BLaER1 treated with 17β-estradiol and CSF1 and Interleukin-3, amounts not matched to agents 10 nM and 100 nM (cell line): ENCODE measurements at regions not wholly inside any gene's neighbourhood (a gene's known extent, or its start where the extent isn't known, plus 50 kb on each side); places are given as distances from the start of the nearest gene placed in this dataset.
A peak's percentile ranks its signal among the peaks of the same experiment; 100 is the strongest.
"Not testable (repeated sequence)": the region's sequence is repeated elsewhere in the genome, so short reads cannot be mapped to it uniquely, and the experiment has no call there.

Experiments
- H3K27ac ChIP-seq, 11 experiments: shearing (Covaris generic); formaldehyde crosslinking; 2 replicates each; pipeline ENCODE4 v1.8.1; 2022
- H3K27me3 ChIP-seq, 11 experiments: shearing (Covaris generic); formaldehyde crosslinking; 2 replicates each; pipeline ENCODE4 v1.8.1; 2022
- H3K36me3 ChIP-seq, 11 experiments: shearing (Covaris generic); formaldehyde crosslinking; 2 replicates each; pipeline ENCODE4 v1.8.1; 2022
- H3K4me1 ChIP-seq, 10 experiments: shearing (Covaris generic); formaldehyde crosslinking; 2 replicates each; pipeline ENCODE4 v1.8.1; 2022
- H3K4me2 ChIP-seq, 11 experiments: shearing (Covaris generic); formaldehyde crosslinking; 2 replicates each; pipeline ENCODE4 v1.8.1; 2022
- H3K4me3 ChIP-seq, 10 experiments: shearing (Covaris generic); formaldehyde crosslinking; 2 replicates each; pipeline ENCODE4 v1.8.1; 2022
- H3K9ac ChIP-seq, 11 experiments: shearing (Covaris generic); formaldehyde crosslinking; 2 replicates each; pipeline ENCODE4 v1.8.1; 2022
- H3K9me3 ChIP-seq, 11 experiments: shearing (Covaris generic); formaldehyde crosslinking; replicated peaks in 1 of 11; 2 replicates each; pipeline ENCODE4 v1.8.1; 2022
- H4K20me1 ChIP-seq, 11 experiments: shearing (Covaris generic); formaldehyde crosslinking; 2 replicates each; pipeline ENCODE4 v1.8.1; 2022
- Cebpa-rat ChIP-seq, 11 experiments: shearing (Covaris generic); IDR thresholded peaks; 2 replicates each; pipeline ENCODE4 v1.8.1; 2022

DNA sequence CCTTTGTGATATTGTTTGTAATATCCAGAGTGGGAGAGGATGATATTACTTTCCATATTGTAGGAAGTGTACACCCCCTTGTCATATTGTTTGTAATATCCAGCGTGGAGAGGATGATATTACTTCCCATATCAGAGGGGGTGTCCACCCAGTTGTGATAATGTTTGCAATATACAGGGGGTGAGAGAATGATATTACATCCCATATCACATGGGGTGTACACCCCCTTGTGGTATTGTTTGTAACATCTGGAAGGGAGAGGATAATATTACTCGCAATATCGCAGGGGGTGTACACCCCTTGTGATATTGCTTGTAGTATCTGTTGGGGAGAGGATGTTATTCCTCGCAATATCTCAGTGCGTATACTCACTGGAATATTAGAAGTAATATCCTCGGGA is 61.5 kb downstream of the PRSS23 start:
- Histone ChIP-seq H3K4me1 (no peaks in the 10 kb centered on the region), H3K27ac (no peak overlapping the region), H3K9ac (no peak overlapping the region), H3K4me2 (no peak overlapping the region), H3K27me3 (no peaks in the 10 kb centered on the region), H3K9me3 (no peaks in the 10 kb centered on the region), H3K36me3 (no peaks in the 10 kb centered on the region), H3K4me3 (no peak overlapping the region), H4K20me1 (no peaks in the 10 kb centered on the region; a peak in 1 of 22 replicates)
- TF ChIP-seq Cebpa-rat (IDR thresholded peaks at IDR 0.05) = no peak

DNA sequence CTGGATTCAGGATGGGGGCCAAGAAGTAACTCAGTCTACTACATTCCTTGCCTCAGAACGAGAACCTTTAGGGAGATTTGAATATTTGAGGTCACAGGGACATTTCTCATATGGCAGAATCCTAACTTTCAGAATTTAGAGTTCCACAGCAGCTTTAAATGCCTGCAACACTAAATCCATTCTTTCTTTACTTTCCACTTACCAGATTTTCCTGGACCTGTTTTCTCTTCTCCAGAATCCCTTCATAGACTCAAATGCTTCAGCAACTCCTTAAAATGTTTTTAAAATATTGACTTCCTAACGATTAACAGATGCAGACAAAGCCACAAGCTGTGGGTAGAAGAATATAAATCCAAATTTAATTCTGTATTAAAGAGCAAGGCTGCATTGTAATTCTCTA is 63.1 kb downstream of the PRSS23 start:
- no peaks in the 10 kb centered on the region for H4K20me1 ChIP-seq
- no peak overlapping the region for H3K4me2 ChIP-seq
- H3K4me1 ChIP-seq = no peaks in the 10 kb centered on the region
- TF ChIP-seq Cebpa-rat (IDR thresholded peaks at IDR 0.05) = no peak
- H3K27me3 ChIP-seq = no peaks in the 10 kb centered on the region
- H3K9ac ChIP-seq = no peak overlapping the region
- H3K36me3 ChIP-seq = no peaks in the 10 kb centered on the region
- no peak overlapping the region for H3K4me3 ChIP-seq
- no peaks in the 10 kb centered on the region for H3K9me3 ChIP-seq
- no peak overlapping the region for H3K27ac ChIP-seq

DNA sequence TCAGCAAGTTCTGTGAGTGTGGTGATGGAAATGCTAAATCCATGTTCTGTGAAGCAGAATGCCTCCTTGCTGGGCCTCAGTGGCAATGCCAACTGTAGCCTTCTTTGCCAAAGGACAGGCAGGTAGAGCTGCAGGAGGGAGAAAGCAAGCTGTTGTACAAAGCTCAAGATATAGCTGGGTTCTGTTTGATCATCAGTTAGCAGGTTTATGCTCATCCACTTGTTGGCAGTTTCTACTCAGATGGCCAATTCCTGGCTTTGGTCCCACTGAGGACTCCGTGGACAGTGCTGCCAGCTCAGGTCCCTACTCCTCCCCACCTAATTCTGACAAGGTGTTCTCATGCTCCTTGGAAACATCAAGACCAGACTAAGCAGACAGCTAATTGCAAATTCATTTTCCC is 65.1 kb downstream of the PRSS23 start:
- Histone ChIP-seq H3K36me3 (no peaks in the 10 kb centered on the region), H3K9me3 (no peaks in the 10 kb centered on the region), H3K9ac (no peak overlapping the region), H3K4me3 (no peak overlapping the region), H3K27me3 (no peaks in the 10 kb centered on the region), H3K4me1 (no peaks in the 10 kb centered on the region), H3K4me2 (no peak overlapping the region), H4K20me1 (no peaks in the 10 kb centered on the region), H3K27ac (no peak overlapping the region)
- TF ChIP-seq Cebpa-rat (IDR thresholded peaks at IDR 0.05) = no peak

DNA sequence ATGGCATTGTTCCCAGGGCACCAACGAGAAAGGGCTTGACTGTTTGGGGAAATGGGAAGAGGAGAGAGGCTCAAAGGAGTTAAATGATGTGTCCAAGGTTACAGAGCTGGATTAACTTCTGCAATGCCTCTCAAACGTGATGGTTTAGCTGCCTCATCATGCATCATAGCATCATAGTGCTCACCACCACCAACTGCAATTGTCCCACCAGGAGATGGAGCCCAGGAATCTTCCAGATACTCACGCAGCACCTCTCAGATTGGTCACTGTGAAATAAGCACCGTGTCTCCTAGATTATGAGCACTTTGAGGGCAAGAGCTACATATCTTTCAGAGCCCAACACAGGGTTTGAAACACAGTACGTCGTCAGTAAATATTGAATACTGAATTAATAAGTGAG is 69.2 kb downstream of the PRSS23 start:
- TF ChIP-seq Cebpa-rat (IDR thresholded peaks at IDR 0.05) = no peak
- H3K4me1 ChIP-seq = peaks cover 0 to 15% (median 12%) of the 10 kb centered on the region in 10 experiments; a peak in 14 of 20 replicates
- no peaks in the 10 kb centered on the region for H3K9me3 ChIP-seq
- no peak overlapping the region for H3K4me3 ChIP-seq
- no peak overlapping the region for H3K4me2 ChIP-seq
- no peaks in the 10 kb centered on the region for H4K20me1 ChIP-seq
- no peaks in the 10 kb centered on the region for H3K27me3 ChIP-seq
- no peak overlapping the region for H3K9ac ChIP-seq
- H3K27ac ChIP-seq = no peak overlapping the region
- no peaks in the 10 kb centered on the region for H3K36me3 ChIP-seq

DNA sequence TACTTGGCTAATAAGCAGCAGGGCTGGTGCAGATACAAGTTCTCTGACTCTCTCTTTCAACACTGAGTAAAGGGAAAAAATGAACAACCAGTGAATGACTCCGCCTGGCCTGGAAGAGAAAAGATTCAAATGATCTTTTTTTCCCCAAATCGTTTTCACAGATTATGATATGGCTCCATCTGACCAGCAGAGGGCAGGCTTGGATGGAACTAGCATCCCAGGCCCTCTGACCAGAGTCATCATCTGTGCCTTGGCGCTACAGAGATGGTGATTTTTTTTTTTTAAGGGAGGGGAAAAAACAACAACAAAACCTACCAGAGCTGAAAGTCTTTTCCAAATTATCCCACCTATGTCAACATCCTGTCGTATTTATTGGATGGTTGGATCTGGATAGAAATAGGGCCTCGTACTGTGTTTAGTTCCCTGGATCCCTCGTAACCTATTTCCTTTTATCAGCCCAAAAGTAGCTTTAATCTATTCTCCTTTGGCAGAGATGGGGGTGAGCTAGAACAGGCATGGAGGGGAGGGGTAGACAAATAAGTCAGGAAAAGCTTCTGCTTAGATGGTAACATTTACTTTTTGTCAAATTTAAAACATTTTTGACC is 69.7 kb downstream of the PRSS23 start:
- H3K27me3 ChIP-seq = no peaks in the 10 kb centered on the region
- H3K9me3 ChIP-seq = no peaks in the 10 kb centered on the region
- H3K4me1 ChIP-seq = peaks cover 0 to 18% (median 12%) of the 10 kb centered on the region in 10 experiments; a peak in 14 of 20 replicates
- no peaks in the 10 kb centered on the region for H3K36me3 ChIP-seq
- H3K4me2 ChIP-seq = no peak overlapping the region
- H3K27ac ChIP-seq = no peak overlapping the region
- H3K4me3 ChIP-seq = no peak overlapping the region
- TF ChIP-seq Cebpa-rat (IDR thresholded peaks at IDR 0.05) = no peak
- H4K20me1 ChIP-seq = no peaks in the 10 kb centered on the region
- no peak overlapping the region for H3K9ac ChIP-seq

DNA sequence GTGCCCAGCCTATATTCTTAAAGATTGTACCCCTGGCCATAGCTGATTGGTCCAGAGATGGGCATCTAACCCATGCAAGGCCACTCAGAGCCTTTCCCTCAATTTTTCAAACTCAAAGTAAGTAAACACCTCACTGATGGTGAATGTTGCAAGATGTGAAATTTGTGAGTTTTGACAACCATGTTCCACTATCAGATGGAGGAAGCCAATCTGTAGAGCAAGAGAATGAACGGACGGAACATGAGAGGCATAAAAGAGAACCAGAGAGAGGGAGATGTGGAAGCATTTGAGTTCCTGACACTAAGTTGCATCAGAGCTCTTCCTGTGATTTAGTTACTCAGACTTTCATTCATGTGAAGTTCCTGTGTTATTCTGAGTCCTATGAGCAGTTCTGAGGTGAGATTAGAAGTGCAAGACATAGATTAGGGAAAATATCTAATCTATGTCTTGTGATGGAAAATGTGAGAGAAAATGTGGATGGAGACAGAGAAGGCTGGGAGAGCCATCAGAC is 73.3 kb downstream of the PRSS23 start:
- Histone ChIP-seq H3K27me3 (no peaks in the 10 kb centered on the region), H3K9ac (no peak overlapping the region), H4K20me1 (no peaks in the 10 kb centered on the region), H3K4me3 (no peak overlapping the region), H3K4me2 (peak overlapping the region in 9 of 11 experiments; percentile 23 to 61 (median 51); a peak in 16 of 22 replicates), H3K27ac (peak overlapping the region in 5 of 11 experiments; percentile 4 to 54 (median 49); a peak in 5 of 22 replicates), H3K9me3 (peaks cover 0 to 3% (median 2%) of the 10 kb centered on the region in 11 experiments; a peak in 15 of 22 replicates), H3K36me3 (no peaks in the 10 kb centered on the region), H3K4me1 (peaks cover 0 to 18% (median 12%) of the 10 kb centered on the region in 10 experiments; a peak in 14 of 20 replicates)
- no peak; a peak in 1 of 22 replicates for TF ChIP-seq Cebpa-rat (IDR thresholded peaks at IDR 0.05)

DNA sequence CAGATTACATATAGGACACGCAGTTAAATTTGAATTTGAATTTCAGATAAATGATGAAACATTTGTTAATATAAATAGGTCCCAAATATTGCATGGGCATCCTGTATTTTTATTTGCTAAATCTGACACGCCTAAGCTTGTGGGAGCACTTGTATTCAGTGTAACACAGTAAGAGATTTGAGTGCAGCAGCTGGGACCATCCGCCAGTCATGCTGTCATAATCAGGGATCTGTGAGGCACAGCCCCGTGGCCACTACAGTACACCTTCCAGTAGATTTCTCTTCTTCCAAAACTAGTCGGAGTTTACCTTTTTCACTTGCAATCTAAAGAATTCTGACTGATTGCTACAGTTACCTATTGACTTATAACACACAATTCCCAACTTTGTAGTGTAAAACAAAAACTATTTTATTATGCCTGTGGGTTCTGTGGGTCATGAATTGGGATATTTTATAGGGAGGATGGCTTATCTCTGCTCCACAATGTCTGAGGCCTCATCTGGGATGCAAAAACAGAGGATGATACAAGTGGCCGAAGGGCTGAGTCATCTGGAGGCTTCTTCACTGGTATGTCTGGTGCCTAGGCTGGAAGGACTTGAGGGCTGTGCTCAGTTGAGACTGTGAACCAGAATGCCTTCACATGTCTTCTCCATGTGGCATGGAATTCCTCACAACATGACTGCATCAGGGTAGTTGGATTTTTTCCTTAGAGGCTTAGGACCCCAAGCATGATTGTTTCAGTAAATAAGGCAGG is 74.1 kb downstream of the PRSS23 start:
- Histone ChIP-seq H3K27ac (peak overlapping the region in 4 of 11 experiments; percentile 4 to 54 (median 38); a peak in 4 of 22 replicates), H3K36me3 (no peaks in the 10 kb centered on the region), H3K4me1 (peaks cover 0 to 18% (median 12%) of the 10 kb centered on the region in 10 experiments; a peak in 14 of 20 replicates), H3K27me3 (no peaks in the 10 kb centered on the region), H3K4me2 (peak overlapping the region in 8 of 11 experiments; percentile 28 to 61 (median 52); a peak in 15 of 22 replicates), H3K4me3 (no peak overlapping the region), H3K9me3 (peaks cover 0 to 10% (median 7%) of the 10 kb centered on the region in 11 experiments; a peak in 15 of 22 replicates), H3K9ac (no peak overlapping the region), H4K20me1 (no peaks in the 10 kb centered on the region)
- no peak for TF ChIP-seq Cebpa-rat (IDR thresholded peaks at IDR 0.05)

DNA sequence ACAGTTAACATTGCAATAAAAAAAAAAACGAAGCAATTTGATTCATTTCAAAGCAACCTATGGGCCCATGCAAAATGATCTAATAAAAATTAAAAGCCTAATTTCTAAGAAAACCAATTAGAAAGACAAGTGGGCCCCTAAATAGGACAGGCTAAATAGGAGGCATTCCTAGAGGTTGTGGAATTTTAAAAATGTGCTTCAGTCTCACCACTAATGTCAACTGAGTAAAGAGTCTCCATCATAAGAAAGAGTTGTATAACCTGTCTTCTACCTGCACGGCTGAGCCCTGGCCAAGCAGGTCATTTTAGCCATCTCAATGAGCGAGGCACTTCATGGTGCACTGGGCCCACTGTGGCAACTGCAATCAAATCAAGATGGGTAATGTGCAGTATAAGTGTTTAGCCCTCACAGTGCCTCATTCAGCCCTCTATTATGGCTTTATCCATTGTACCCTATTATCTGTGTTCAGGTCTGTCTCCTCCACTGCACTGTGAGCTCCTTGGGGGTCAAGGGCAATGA is 76.4 kb downstream of the PRSS23 start:
- H3K4me1 ChIP-seq = peaks cover 0 to 18% (median 12%) of the 10 kb centered on the region in 10 experiments; a peak in 14 of 20 replicates
- no peak overlapping the region for H3K4me2 ChIP-seq
- no peaks in the 10 kb centered on the region for H3K27me3 ChIP-seq

DNA sequence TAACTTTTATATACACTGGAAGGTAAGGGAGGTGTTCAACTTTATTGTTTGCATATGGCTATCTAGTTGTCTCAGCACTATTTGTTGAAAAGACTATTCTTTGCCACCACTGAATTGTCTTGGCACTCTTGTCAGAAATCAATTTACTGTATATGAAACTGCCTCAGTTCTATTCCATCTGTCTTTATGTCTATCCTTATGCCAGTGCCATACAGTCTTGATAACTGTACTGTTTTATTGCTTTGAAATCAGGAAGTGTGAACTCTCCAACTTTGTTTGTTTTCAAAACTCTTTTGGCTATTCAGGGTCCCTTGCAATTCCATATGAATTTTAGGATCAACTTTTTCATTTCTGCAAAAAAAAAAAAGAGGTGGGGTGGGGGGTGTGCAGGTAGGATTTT is 77.2 kb downstream of the PRSS23 start:
- peaks cover 0 to 18% (median 12%) of the 10 kb centered on the region in 10 experiments; a peak in 14 of 20 replicates for H3K4me1 ChIP-seq
- no peak for TF ChIP-seq Cebpa-rat (IDR thresholded peaks at IDR 0.05)
- no peaks in the 10 kb centered on the region for H3K36me3 ChIP-seq
- no peaks in the 10 kb centered on the region for H4K20me1 ChIP-seq
- H3K9me3 ChIP-seq = peaks cover 0 to 10% (median 7%) of the 10 kb centered on the region in 11 experiments; a peak in 15 of 22 replicates
- H3K27ac ChIP-seq = no peak overlapping the region
- H3K4me3 ChIP-seq = no peak overlapping the region
- no peaks in the 10 kb centered on the region for H3K27me3 ChIP-seq
- no peak overlapping the region for H3K4me2 ChIP-seq
- H3K9ac ChIP-seq = no peak overlapping the region

More for the DNA sequence above, 76.4 kb downstream of the PRSS23 start:
- H3K9me3 ChIP-seq = peaks cover 0 to 10% (median 7%) of the 10 kb centered on the region in 11 experiments; a peak in 15 of 22 replicates
- H3K36me3 ChIP-seq = no peaks in the 10 kb centered on the region
- no peak overlapping the region for H3K4me3 ChIP-seq
- H3K9ac ChIP-seq = no peak overlapping the region
- no peaks in the 10 kb centered on the region for H4K20me1 ChIP-seq
- TF ChIP-seq Cebpa-rat (IDR thresholded peaks at IDR 0.05) = no peak
- H3K27ac ChIP-seq = no peak overlapping the region

DNA sequence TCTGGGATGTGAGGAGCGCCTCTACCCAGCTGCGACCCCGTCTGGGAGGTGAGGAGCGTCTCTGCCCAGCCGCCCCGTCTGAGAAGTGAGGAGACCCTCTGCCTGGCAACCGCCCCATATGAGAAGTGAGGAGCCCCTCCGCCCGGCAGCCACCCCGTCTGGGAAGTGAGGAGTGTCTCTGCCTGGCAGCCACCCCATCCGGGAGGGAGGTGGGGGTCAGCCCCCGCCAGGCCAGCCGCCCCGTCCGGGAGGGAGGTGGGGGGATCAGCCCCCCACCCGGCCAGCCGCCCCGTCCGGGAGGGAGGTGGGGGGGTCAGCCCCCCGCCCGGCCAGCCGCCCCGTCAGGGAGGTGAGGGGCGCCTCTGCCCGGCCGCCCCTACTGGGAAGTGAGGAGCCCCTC is 76.0 kb downstream of the FZD4 start:
- not testable (repeated sequence) for H3K9ac ChIP-seq, H4K20me1 ChIP-seq, H3K36me3 ChIP-seq

More for the DNA sequence above, 76.0 kb downstream of the FZD4 start:
- H3K27ac ChIP-seq, H3K4me3 ChIP-seq, H3K4me1 ChIP-seq, H3K4me2 ChIP-seq, H3K27me3 ChIP-seq: not testable (repeated sequence)
- H3K9me3 ChIP-seq = peaks cover 0 to 10% (median 7%) of the 10 kb centered on the region in 11 experiments; a peak in 15 of 22 replicates
